H1 (cell line): ENCODE measurements at regions not wholly inside any gene's neighbourhood (a gene's known extent, or its start where the extent isn't known, plus 50 kb on each side); places are given as distances from the start of the nearest gene placed in this dataset.

Source experiments
- BACH1 ChIP-seq: IDR thresholded peaks from 2 replicates; pipeline ENCODE4 v1.6.1; 2012; ENCODE audit warnings: low read length, improper control_type of control experiment
- EP300 ChIP-seq, 2 experiments: IDR thresholded peaks; 1 replicate in 1 of 2; 2 replicates in 1 of 2; pipeline ENCODE4 v1.6.1; 2011 to 2012; ENCODE audit warnings: low read depth in 2 of 2, low read length in 2 of 2, mild to moderate bottlenecking in 2 of 2, borderline replicate concordance in 1 of 2, inconsistent platforms in 1 of 2, moderate library complexity in 1 of 2
- EZH2 ChIP-seq: fragments of 200-600 bp; sonication (generic); IDR thresholded peaks from 2 replicates; pipeline ENCODE4 v1.7.1; 2012; ENCODE audit warnings: low read depth, mild to moderate bottlenecking, moderate library complexity, low read length, inconsistent platforms; ENCODE audit not compliant: severe bottlenecking
- POLR2A ChIP-seq, 2 experiments: IDR thresholded peaks; 1 replicate in 1 of 2; 2 replicates in 1 of 2; pipeline ENCODE4 v1.6.1; 2011; ENCODE audit warnings: low read depth in 2 of 2, low read length in 2 of 2, mild to moderate bottlenecking in 2 of 2; ENCODE audit errors: control extremely low read depth in 1 of 2
- RAD21 ChIP-seq, 2 experiments: IDR thresholded peaks in 1 of 2; conservative IDR thresholded peaks in 1 of 2; 2 replicates each; pipeline ENCODE4 v1.6.1; 2011; ENCODE audit warnings: low read depth in 2 of 2, low read length in 2 of 2, improper control_type of control experiment in 1 of 2, inconsistent platforms in 1 of 2, mild to moderate bottlenecking in 1 of 2, moderate library complexity in 1 of 2
- RXRA ChIP-seq: IDR thresholded peaks from 2 replicates; pipeline ENCODE4 v1.6.1; 2011; ENCODE audit warnings: low read depth, mild to moderate bottlenecking, low read length, moderate library complexity; ENCODE audit not compliant: insufficient read depth
- SP1 ChIP-seq: IDR thresholded peaks from 2 replicates; pipeline ENCODE4 v1.6.1; 2011; ENCODE audit warnings: low read depth, low read length
- SP2 ChIP-seq: IDR thresholded peaks from 2 replicates; pipeline ENCODE4 v1.6.1; 2012; ENCODE audit warnings: mild to moderate bottlenecking, low read length, inconsistent platforms
- TAF7 ChIP-seq: optimal IDR thresholded peaks from 2 replicates; pipeline ENCODE3; 2011; ENCODE audit warnings: low read depth, mild to moderate bottlenecking, inconsistent platforms, low read length, moderate library complexity, borderline replicate concordance
- YY1 ChIP-seq: IDR thresholded peaks from 2 replicates; pipeline ENCODE4 v1.6.1; 2011; ENCODE audit warnings: low read depth, mild to moderate bottlenecking, low read length
- TF ChIP-seq, protein P1 (sequence below), 3 experiments: IDR thresholded peaks; 1 replicate in 2 of 3; 2 replicates in 1 of 3; pipeline versions ENCODE4 v1.5.1 to v1.6.1; 2011; ENCODE audit warnings: low read length in 3 of 3, mild to moderate bottlenecking in 3 of 3, inconsistent platforms in 2 of 3, low read depth in 1 of 3, moderate library complexity in 1 of 3; ENCODE audit not compliant: insufficient read depth in 1 of 3; ENCODE audit errors: control extremely low read depth in 1 of 3
- TF ChIP-seq, protein P2 (sequence below): IDR thresholded peaks from 2 replicates; pipeline ENCODE4 v1.6.1; 2011; ENCODE audit warnings: low read length, improper control_type of control experiment
- TF ChIP-seq, protein P3 (sequence below): IDR thresholded peaks from 2 replicates; pipeline ENCODE4 v1.6.1; 2011; ENCODE audit warnings: low read depth, mild to moderate bottlenecking, low read length; ENCODE audit not compliant: insufficient read depth

DNA sequence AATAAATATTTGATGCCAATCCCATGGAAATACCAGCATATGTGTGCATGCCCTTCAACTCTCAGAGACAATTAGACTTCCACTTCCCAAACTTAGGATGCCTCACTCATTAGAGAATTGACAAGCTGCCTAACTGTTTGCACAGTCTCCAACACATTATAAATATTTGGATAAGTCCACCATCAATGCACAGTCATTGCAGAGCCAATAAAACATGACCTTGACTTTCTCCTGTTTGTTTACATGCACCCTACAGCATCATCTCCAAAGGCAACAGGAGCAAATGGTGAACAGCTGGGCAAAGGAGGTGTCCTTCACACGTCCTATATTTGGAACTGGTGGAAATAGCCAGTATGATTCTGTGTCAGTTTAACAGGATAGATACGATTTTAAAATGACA lies 804.4 kb upstream of the RBFOX1 start:
- no peak for TF ChIP-seq RAD21 (IDR thresholded peaks at IDR 0.05 in 1 of 2, conservative IDR thresholded peaks at IDR 0.05 in 1 of 2; ENCODE audit: low read depth in 2 of 2, low read length in 2 of 2)
- no peak for TF ChIP-seq SP2
- TF ChIP-seq, protein P1, sequence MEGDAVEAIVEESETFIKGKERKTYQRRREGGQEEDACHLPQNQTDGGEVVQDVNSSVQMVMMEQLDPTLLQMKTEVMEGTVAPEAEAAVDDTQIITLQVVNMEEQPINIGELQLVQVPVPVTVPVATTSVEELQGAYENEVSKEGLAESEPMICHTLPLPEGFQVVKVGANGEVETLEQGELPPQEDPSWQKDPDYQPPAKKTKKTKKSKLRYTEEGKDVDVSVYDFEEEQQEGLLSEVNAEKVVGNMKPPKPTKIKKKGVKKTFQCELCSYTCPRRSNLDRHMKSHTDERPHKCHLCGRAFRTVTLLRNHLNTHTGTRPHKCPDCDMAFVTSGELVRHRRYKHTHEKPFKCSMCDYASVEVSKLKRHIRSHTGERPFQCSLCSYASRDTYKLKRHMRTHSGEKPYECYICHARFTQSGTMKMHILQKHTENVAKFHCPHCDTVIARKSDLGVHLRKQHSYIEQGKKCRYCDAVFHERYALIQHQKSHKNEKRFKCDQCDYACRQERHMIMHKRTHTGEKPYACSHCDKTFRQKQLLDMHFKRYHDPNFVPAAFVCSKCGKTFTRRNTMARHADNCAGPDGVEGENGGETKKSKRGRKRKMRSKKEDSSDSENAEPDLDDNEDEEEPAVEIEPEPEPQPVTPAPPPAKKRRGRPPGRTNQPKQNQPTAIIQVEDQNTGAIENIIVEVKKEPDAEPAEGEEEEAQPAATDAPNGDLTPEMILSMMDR (IDR thresholded peaks at IDR 0.05; ENCODE audit: control extremely low read depth in 1 of 3, insufficient read depth in 1 of 3, low read depth in 1 of 3, low read length in 3 of 3), result no peak
- no peak for TF ChIP-seq RXRA
- no peak for TF ChIP-seq YY1
- TF ChIP-seq, protein P2, sequence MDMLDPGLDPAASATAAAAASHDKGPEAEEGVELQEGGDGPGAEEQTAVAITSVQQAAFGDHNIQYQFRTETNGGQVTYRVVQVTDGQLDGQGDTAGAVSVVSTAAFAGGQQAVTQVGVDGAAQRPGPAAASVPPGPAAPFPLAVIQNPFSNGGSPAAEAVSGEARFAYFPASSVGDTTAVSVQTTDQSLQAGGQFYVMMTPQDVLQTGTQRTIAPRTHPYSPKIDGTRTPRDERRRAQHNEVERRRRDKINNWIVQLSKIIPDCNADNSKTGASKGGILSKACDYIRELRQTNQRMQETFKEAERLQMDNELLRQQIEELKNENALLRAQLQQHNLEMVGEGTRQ, result no peak
- no peak for TF ChIP-seq POLR2A (IDR thresholded peaks at IDR 0.05; ENCODE audit: control extremely low read depth in 1 of 2, low read depth in 2 of 2, low read length in 2 of 2)
- no peak for TF ChIP-seq EZH2
- TF ChIP-seq BACH1, result no peak
- no peak for TF ChIP-seq TAF7
- no peak for TF ChIP-seq EP300 (IDR thresholded peaks at IDR 0.05; ENCODE audit: borderline replicate concordance in 1 of 2, low read depth in 2 of 2, low read length in 2 of 2)
- TF ChIP-seq, protein P3, sequence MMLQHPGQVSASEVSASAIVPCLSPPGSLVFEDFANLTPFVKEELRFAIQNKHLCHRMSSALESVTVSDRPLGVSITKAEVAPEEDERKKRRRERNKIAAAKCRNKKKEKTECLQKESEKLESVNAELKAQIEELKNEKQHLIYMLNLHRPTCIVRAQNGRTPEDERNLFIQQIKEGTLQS, result no peak
- TF ChIP-seq SP1, result no peak
